ENCODE measurements at regions not wholly inside any gene's neighbourhood (a gene's known extent, or its start where the extent isn't known, plus 50 kb on each side); places are given as distances from the start of the nearest gene placed in this dataset.

DNA sequence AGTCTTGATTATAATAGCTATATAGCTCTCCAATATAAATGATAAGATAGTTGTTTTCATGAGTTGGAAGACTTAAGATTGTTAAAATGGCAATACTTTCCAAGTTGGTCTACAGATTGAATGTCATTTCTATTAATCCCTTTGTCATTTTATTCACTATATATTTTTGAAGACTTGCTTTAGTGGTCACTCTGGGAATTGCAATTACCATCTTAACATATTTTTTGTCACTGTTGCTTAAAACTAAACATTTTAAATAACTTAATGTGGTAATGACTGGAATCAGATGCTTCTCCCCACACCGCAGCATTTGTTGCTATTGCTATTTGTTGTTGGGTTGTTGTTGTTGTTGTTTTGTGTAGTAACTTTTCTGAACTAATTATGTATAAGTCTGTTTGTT is 1592.9 kb downstream of the MRPL39 start:
- TF ChIP-seq, protein P1, sequence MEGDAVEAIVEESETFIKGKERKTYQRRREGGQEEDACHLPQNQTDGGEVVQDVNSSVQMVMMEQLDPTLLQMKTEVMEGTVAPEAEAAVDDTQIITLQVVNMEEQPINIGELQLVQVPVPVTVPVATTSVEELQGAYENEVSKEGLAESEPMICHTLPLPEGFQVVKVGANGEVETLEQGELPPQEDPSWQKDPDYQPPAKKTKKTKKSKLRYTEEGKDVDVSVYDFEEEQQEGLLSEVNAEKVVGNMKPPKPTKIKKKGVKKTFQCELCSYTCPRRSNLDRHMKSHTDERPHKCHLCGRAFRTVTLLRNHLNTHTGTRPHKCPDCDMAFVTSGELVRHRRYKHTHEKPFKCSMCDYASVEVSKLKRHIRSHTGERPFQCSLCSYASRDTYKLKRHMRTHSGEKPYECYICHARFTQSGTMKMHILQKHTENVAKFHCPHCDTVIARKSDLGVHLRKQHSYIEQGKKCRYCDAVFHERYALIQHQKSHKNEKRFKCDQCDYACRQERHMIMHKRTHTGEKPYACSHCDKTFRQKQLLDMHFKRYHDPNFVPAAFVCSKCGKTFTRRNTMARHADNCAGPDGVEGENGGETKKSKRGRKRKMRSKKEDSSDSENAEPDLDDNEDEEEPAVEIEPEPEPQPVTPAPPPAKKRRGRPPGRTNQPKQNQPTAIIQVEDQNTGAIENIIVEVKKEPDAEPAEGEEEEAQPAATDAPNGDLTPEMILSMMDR (IDR thresholded peaks at IDR 0.05; ENCODE audit: control insufficient read depth, insufficient read depth, low read depth, low read length, missing control alignments), result no peak
- H3K4me3 ChIP-seq (ENCODE audit: control insufficient read depth, low read depth, low read length), result no peak overlapping the region
- no peak for DNase-seq (ENCODE audit: low read depth)

DNA sequence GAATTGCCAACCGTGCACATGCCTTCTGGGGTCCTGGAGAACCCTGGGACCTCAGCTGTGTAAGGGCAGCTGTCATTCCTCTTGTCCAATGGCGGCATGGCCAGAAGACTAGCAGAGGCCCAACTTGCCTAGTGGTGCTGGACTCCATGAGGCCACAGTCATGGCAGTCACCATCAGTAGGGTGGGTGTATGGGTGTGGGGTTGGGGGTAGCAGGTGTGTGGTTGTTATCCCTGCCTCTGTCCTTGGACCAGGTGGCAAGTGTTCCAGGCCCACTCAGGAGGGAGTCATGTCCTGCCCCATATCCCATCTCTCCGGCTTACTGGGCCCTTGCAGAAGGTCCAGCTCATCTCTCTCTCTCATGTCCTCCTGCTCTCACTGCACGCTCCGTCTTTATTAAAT is 1596.2 kb downstream of the MRPL39 start:
- H3K4me3 ChIP-seq (ENCODE audit: control insufficient read depth, low read depth, low read length), result no peak overlapping the region
- TF ChIP-seq, protein P1 (IDR thresholded peaks at IDR 0.05; ENCODE audit: control insufficient read depth, insufficient read depth, low read depth, low read length, missing control alignments), result no peak

DNA sequence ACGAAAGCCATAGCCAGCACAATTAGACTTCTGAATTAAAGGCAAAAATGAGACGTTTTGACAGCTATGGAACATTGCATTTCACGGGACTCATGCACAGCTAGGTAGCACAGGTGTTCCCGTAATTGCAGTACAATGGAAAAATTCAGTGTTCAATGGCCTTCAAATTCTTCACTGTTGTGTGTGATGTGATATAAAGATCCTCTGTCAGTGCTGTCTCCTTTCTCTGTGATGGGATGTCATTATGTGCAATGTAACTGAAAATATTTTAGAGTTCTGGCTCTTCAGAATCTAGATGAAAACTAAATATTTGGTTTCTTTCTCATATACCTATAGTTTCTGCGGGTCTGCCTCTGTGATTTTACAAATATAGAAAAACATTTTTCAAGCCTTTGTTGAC is 1599.7 kb downstream of the MRPL39 start:
- no peak overlapping the region for H3K4me3 ChIP-seq (ENCODE audit: control insufficient read depth, low read depth, low read length)
- TF ChIP-seq, protein P1 (IDR thresholded peaks at IDR 0.05; ENCODE audit: control insufficient read depth, insufficient read depth, low read depth, low read length, missing control alignments), result no peak
- DNase-seq (ENCODE audit: low read depth), result no peak

More for the DNA sequence above, 1596.2 kb downstream of the MRPL39 start:
- no peak for DNase-seq (ENCODE audit: low read depth)

DNA sequence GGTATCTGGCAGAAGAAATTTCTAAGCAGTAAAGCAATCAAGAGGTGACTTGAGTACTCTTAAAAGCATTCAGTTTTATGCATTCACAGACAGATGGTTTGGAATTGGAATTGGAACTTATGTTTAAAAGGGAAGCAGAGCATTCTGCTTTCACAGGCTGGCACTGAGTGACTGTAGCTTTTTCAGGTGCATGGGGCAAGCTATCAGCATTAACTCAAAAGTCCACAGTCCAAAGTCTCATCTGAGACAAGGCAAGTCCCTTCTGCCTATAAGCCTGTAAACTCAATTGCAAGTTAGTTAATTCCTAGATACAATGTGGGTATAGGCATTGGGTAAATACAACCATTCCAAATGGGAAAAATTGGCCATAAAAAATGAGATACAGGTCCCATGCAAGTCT is 1620.3 kb downstream of the MRPL39 start:
- H3K4me3 ChIP-seq (ENCODE audit: control insufficient read depth, low read depth, low read length), result no peak overlapping the region
- no peak for DNase-seq (ENCODE audit: low read depth)
- TF ChIP-seq, protein P1 (IDR thresholded peaks at IDR 0.05; ENCODE audit: control insufficient read depth, insufficient read depth, low read depth, low read length, missing control alignments), result no peak

DNA sequence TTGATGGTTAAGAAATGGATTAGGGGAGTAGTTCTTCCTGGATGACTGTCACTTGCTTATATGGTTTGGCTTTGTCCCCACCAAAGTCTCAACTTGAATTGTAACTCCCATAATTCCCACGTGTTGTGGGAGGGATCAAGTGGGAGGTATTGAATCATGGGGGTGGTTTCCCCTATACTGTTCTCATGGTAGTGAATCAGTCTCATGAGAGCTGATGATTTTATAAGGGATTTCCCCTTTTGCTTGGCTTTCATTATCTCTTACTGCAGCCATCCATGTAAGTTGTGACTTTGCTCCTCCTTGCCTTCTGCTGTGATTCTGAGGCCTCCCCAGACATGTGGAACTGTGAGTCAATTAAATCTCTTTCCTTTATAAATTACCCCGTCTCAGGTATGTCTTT is 1621.1 kb downstream of the MRPL39 start:
- H3K4me3 ChIP-seq (ENCODE audit: control insufficient read depth, low read depth, low read length), result no peak overlapping the region
- TF ChIP-seq, protein P1 (IDR thresholded peaks at IDR 0.05; ENCODE audit: control insufficient read depth, insufficient read depth, low read depth, low read length, missing control alignments), result no peak
- DNase-seq (ENCODE audit: low read depth), result no peak

DNA sequence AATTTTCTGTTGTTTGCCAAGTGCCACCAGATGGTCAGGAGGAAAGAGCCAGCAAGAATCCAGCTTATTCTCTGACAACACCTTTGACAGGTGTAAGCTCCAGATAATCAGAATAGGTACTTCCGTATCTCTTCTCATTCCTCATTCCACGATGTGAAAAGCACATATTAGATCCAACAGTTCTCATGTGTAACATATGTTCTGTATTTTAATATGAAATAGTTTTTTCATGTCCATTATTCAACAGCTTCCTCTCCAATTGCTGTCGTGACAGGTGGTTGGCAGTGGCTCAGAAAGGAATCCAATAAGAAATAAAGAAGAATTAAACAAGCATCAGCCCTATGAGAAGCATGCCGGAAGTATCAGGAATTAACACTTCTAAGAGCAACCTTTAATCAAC is 1624.7 kb downstream of the MRPL39 start:
- TF ChIP-seq, protein P1 (IDR thresholded peaks at IDR 0.05; ENCODE audit: control insufficient read depth, insufficient read depth, low read depth, low read length, missing control alignments), result no peak
- DNase-seq (ENCODE audit: low read depth), result no peak
- H3K4me3 ChIP-seq (ENCODE audit: control insufficient read depth, low read depth, low read length), result no peak overlapping the region

DNA sequence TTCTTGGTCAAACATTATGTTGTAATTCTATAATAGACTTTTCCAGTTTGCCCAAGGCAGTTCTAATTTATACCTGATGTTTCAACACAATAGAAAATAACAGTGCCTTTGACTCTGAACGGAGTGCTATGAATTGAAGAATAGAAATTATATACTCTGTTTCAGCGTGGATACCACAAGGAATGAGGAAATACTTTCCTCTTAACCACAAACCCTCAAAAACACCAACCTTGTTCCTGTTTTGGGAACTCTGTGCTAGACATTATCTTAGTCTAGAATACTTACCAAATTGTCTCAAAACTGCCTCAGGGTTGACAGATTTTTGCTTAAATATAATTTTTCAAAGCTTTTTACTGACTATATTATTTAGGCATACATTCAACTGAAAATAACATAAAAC is 1629.3 kb downstream of the MRPL39 start:
- no peak overlapping the region for H3K4me3 ChIP-seq (ENCODE audit: control insufficient read depth, low read depth, low read length)
- DNase-seq (ENCODE audit: low read depth), result no peak
- TF ChIP-seq, protein P1 (IDR thresholded peaks at IDR 0.05; ENCODE audit: control insufficient read depth, insufficient read depth, low read depth, low read length, missing control alignments), result no peak

Data from AG09309 (cell line).